IMR-90 (cell line): ENCODE measurements at regions not wholly inside any gene's neighbourhood (a gene's known extent, or its start where the extent isn't known, plus 50 kb on each side); places are given as distances from the start of the nearest gene placed in this dataset.

ENCODE experiments used
- CTCF ChIP-seq: conservative IDR thresholded peaks from 2 replicates; pipeline ENCODE4 v1.5.1; 2012; ENCODE audit warnings: mild to moderate bottlenecking, low read depth, low read length, improper control_type of control experiment
- FOS ChIP-seq: fragments of 150-350 bp; IDR thresholded peaks from 2 replicates; pipeline ENCODE4 v1.6.1; 2016; ENCODE audit warnings: low read depth, low read length
- MAFK ChIP-seq: IDR thresholded peaks from 2 replicates; pipeline ENCODE4 v1.6.1; 2012; ENCODE audit warnings: low read depth, low read length, improper control_type of control experiment
- NFE2L2 ChIP-seq: fragments of 150-350 bp; IDR thresholded peaks from 2 replicates; pipeline ENCODE4 v1.6.1; 2016; ENCODE audit warnings: low read depth, mild to moderate bottlenecking, low read length
- POLR2A ChIP-seq: IDR thresholded peaks from 2 replicates; pipeline ENCODE4 v1.6.1; 2012; ENCODE audit warnings: mild to moderate bottlenecking, low read depth, low read length
- RAD21 ChIP-seq: IDR thresholded peaks from 2 replicates; pipeline ENCODE4 v1.6.1; 2012; ENCODE audit warnings: low read length, improper control_type of control experiment
- RFX5 ChIP-seq: IDR thresholded peaks from 2 replicates; pipeline ENCODE4 v1.8.0; 2012; ENCODE audit warnings: low read depth, mild to moderate bottlenecking, low read length, moderate library complexity

- TF ChIP-seq MAFK = no peak
- TF ChIP-seq RAD21 = no peak
- TF ChIP-seq CTCF = no peak
- no peak for TF ChIP-seq POLR2A
- TF ChIP-seq NFE2L2 = no peak
- TF ChIP-seq FOS = no peak
- TF ChIP-seq RFX5 = no peak
These were observed 352.4 kb upstream of the ACTBL2 start for GRCh38 chr5:57834829-57835608.
